ENCODE measurements at regions not wholly inside any gene's neighbourhood (a gene's known extent, or its start where the extent isn't known, plus 50 kb on each side); places are given as distances from the start of the nearest gene placed in this dataset.

- DNase-seq (ENCODE audit: low spot score in 2 of 2): no peak
- no peak for ATAC-seq (ENCODE audit: low read depth)
- Mint-ChIP-seq H3K36me3 (no peaks in the 10 kb centered on the region), H3K4me1 (peaks cover 18% of the 10 kb centered on the region), H3K27ac (no peak overlapping the region), H3K9me3 (no peaks in the 10 kb centered on the region), H3K4me3 (no peak overlapping the region), H3K27me3 (no peaks in the 10 kb centered on the region)
These were observed 94.1 kb upstream of the CD53 start for GRCh38 chr1:110778821-110779220.

- Mint-ChIP-seq H3K36me3 (no peaks in the 10 kb centered on the region), H3K27ac (no peak overlapping the region), H3K9me3 (no peaks in the 10 kb centered on the region), H3K4me3 (no peak overlapping the region), H3K27me3 (no peaks in the 10 kb centered on the region), H3K4me1 (peaks cover 17% of the 10 kb centered on the region)
- no peak for ATAC-seq (ENCODE audit: low read depth)
- no peak for DNase-seq (ENCODE audit: low spot score in 2 of 2)
These were observed 95.7 kb upstream of the CD53 start for GRCh38 chr1:110777228-110777627.

- Mint-ChIP-seq H3K36me3 (no peaks in the 10 kb centered on the region), H3K4me3 (no peak overlapping the region), H3K9me3 (no peaks in the 10 kb centered on the region), H3K27ac (no peak overlapping the region), H3K27me3 (no peaks in the 10 kb centered on the region), H3K4me1 (peaks cover 10% of the 10 kb centered on the region)
- ATAC-seq (ENCODE audit: low read depth) (no peak), DNase-seq (ENCODE audit: low spot score in 2 of 2) (no peak)
These were observed 98.5 kb upstream of the CD53 start for GRCh38 chr1:110774398-110774797.

GRCh38 chr1:110773813-110774212 lies 99.1 kb upstream of the KCNA3 start:
- Mint-ChIP-seq H3K4me3 (no peak overlapping the region), H3K36me3 (no peaks in the 10 kb centered on the region), H3K27ac (no peak overlapping the region), H3K27me3 (peaks cover 2% of the 10 kb centered on the region), H3K9me3 (no peaks in the 10 kb centered on the region), H3K4me1 (peaks cover 10% of the 10 kb centered on the region)
- DNase-seq (ENCODE audit: low spot score in 2 of 2): no peak
- no peak for ATAC-seq (ENCODE audit: low read depth)

GRCh38 chr1:110771245-110772022 lies 96.7 kb upstream of the KCNA3 start:
- no peak for ATAC-seq (ENCODE audit: low read depth)
- H3K9me3 Mint-ChIP-seq: no peaks in the 10 kb centered on the region
- no peak overlapping the region for H3K4me3 Mint-ChIP-seq
- H3K36me3 Mint-ChIP-seq: no peaks in the 10 kb centered on the region
- H3K27ac Mint-ChIP-seq: no peak overlapping the region
- no peak for DNase-seq (ENCODE audit: low spot score in 2 of 2)
- peaks cover 10% of the 10 kb centered on the region for H3K4me1 Mint-ChIP-seq
- peaks cover 5% of the 10 kb centered on the region for H3K27me3 Mint-ChIP-seq

GRCh38 chr1:110770832-110771231 lies 96.1 kb upstream of the KCNA3 start:
- Mint-ChIP-seq H3K9me3 (no peaks in the 10 kb centered on the region), H3K27ac (no peak overlapping the region), H3K4me1 (peaks cover 10% of the 10 kb centered on the region), H3K4me3 (no peak overlapping the region), H3K27me3 (peaks cover 5% of the 10 kb centered on the region), H3K36me3 (no peaks in the 10 kb centered on the region)
- ATAC-seq (ENCODE audit: low read depth) (no peak), DNase-seq (ENCODE audit: low spot score in 2 of 2) (no peak)

GRCh38 chr1:110768605-110769004 lies 93.9 kb upstream of the KCNA3 start:
- no peak for DNase-seq (ENCODE audit: low spot score in 2 of 2)
- H3K27ac Mint-ChIP-seq: no peak overlapping the region
- ATAC-seq (ENCODE audit: low read depth): no peak
- H3K4me3 Mint-ChIP-seq: no peak overlapping the region
- H3K9me3 Mint-ChIP-seq: no peaks in the 10 kb centered on the region
- H3K4me1 Mint-ChIP-seq: peaks cover 14% of the 10 kb centered on the region
- H3K27me3 Mint-ChIP-seq: peaks cover 5% of the 10 kb centered on the region
- no peaks in the 10 kb centered on the region for H3K36me3 Mint-ChIP-seq

- Mint-ChIP-seq H3K36me3 (no peaks in the 10 kb centered on the region), H3K27ac (no peak overlapping the region), H3K4me3 (no peak overlapping the region), H3K9me3 (no peaks in the 10 kb centered on the region), H3K4me1 (peaks cover 6% of the 10 kb centered on the region), H3K27me3 (peaks cover 10% of the 10 kb centered on the region)
- DNase-seq (ENCODE audit: low spot score in 2 of 2) (no peak), ATAC-seq (ENCODE audit: low read depth) (no peak)
These were observed 91.6 kb upstream of the KCNA3 start for GRCh38 chr1:110766336-110766647.

GRCh38 chr1:110765640-110766335 lies 91.0 kb upstream of the KCNA3 start:
- Mint-ChIP-seq H3K9me3 (no peaks in the 10 kb centered on the region), H3K36me3 (no peaks in the 10 kb centered on the region), H3K27ac (no peak overlapping the region), H3K27me3 (peaks cover 12% of the 10 kb centered on the region), H3K4me1 (peaks cover 6% of the 10 kb centered on the region), H3K4me3 (no peak overlapping the region)
- peak; percentile 29 to 50 for DNase-seq (ENCODE audit: low spot score in 2 of 2)
- peak; percentile 78 for ATAC-seq (ENCODE audit: low read depth)

- Mint-ChIP-seq H3K27me3 (peaks cover 14% of the 10 kb centered on the region), H3K4me3 (no peak overlapping the region), H3K9me3 (no peaks in the 10 kb centered on the region), H3K27ac (no peak overlapping the region), H3K36me3 (no peaks in the 10 kb centered on the region), H3K4me1 (peaks cover 6% of the 10 kb centered on the region)
- ATAC-seq (ENCODE audit: low read depth): no peak
- no peak for DNase-seq (ENCODE audit: low spot score in 2 of 2)
These were observed 88.4 kb upstream of the KCNA3 start for GRCh38 chr1:110763149-110763548.

GRCh38 chr1:110760321-110760720 lies 85.6 kb upstream of the KCNA3 start:
- no peak overlapping the region for H3K4me3 Mint-ChIP-seq
- H3K27ac Mint-ChIP-seq: no peak overlapping the region
- ATAC-seq (ENCODE audit: low read depth): no peak
- no peaks in the 10 kb centered on the region for H3K36me3 Mint-ChIP-seq
- H3K27me3 Mint-ChIP-seq: peaks cover 19% of the 10 kb centered on the region
- H3K9me3 Mint-ChIP-seq: no peaks in the 10 kb centered on the region
- DNase-seq (ENCODE audit: low spot score in 2 of 2): no peak
- H3K4me1 Mint-ChIP-seq: peaks cover 6% of the 10 kb centered on the region

GRCh38 chr1:110756506-110756905 lies 81.8 kb upstream of the KCNA3 start:
- Mint-ChIP-seq H3K27me3 (peaks cover 14% of the 10 kb centered on the region), H3K36me3 (no peaks in the 10 kb centered on the region), H3K27ac (no peak overlapping the region), H3K9me3 (no peaks in the 10 kb centered on the region), H3K4me3 (no peak overlapping the region), H3K4me1 (no peaks in the 10 kb centered on the region)
- DNase-seq (ENCODE audit: low spot score in 2 of 2): no peak
- no peak for ATAC-seq (ENCODE audit: low read depth)

- Mint-ChIP-seq H3K4me1 (no peaks in the 10 kb centered on the region), H3K4me3 (no peak overlapping the region), H3K27me3 (peaks cover 13% of the 10 kb centered on the region), H3K9me3 (no peaks in the 10 kb centered on the region), H3K27ac (no peak overlapping the region), H3K36me3 (no peaks in the 10 kb centered on the region)
- no peak for DNase-seq (ENCODE audit: low spot score in 2 of 2)
- ATAC-seq (ENCODE audit: low read depth): no peak
These were observed 78.4 kb upstream of the KCNA3 start for GRCh38 chr1:110752941-110753725.

- ATAC-seq (ENCODE audit: low read depth) (no peak), DNase-seq (ENCODE audit: low spot score in 2 of 2) (no peak)
- Mint-ChIP-seq H3K36me3 (no peaks in the 10 kb centered on the region), H3K4me3 (no peak overlapping the region), H3K27me3 (peaks cover 8% of the 10 kb centered on the region), H3K9me3 (no peaks in the 10 kb centered on the region), H3K27ac (no peak overlapping the region), H3K4me1 (no peaks in the 10 kb centered on the region)
These were observed 75.8 kb upstream of the KCNA3 start for GRCh38 chr1:110750562-110750961.
